AG09309 (cell line): ENCODE measurements at regions not wholly inside any gene's neighbourhood (a gene's known extent, or its start where the extent isn't known, plus 50 kb on each side); places are given as distances from the start of the nearest gene placed in this dataset.

Experiments
- DNase-seq: peaks from one replicate; pipeline ENCODE4 v3.0.0-alpha.2; 2010; ENCODE audit warnings: low read depth
- H3K4me3 ChIP-seq: 2 replicates; pipeline ENCODE4 v1.5.1; 2011; ENCODE audit warnings: mild to moderate bottlenecking, low read depth, low read length, moderate library complexity; ENCODE audit not compliant: control insufficient read depth
- TF ChIP-seq, protein P1 (sequence below): IDR thresholded peaks from 2 replicates; pipeline ENCODE4 v1.5.1; 2011; ENCODE audit warnings: mild to moderate bottlenecking, low read depth, low read length, inconsistent platforms; ENCODE audit not compliant: insufficient read depth, control insufficient read depth; ENCODE audit errors: missing control alignments

DNA sequence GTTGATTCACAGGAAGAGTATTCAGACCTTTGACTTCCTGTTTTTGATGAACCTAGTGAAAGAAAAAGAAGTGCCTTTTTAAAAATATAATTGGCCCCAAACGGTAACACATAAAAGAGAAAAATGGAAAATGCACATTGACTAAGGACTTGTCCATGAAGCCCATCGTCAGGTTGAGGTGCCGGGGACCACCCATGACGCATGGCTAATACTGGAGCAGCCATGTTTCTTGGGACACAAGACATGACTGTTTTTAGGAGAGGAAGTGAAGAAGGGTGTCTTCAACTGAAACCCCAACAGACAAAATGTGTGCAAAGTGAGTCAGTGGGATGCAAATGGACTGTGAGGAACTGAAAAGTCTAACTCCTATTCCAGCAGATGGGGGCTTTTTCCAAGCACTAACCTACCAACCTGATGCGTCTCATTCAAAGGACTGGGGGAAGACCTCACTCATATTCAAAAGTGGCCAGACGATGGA lies 459.4 kb downstream of the FOXO1 start:
- H3K4me3 ChIP-seq: no peak overlapping the region
- no peak for DNase-seq

DNA sequence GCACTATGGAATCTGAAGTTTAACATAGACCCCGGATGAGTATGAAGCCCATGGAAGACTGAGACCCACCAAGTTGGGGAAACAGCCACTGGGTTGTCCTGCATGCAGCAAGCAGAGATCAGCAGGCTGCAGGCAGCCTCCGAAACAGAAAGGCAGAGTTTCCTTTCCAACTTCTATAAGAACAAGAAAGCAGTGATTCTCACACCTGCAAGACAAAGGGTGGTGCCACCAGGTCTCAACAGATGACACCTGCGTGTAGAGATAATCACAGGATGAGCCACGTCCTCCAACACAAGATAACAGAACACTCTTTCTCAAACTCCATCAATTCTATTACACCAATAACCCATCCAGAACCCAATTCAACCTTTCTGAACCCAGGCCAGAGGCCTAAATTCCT lies 457.9 kb downstream of the FOXO1 start:
- DNase-seq: no peak
- TF ChIP-seq, protein P1, sequence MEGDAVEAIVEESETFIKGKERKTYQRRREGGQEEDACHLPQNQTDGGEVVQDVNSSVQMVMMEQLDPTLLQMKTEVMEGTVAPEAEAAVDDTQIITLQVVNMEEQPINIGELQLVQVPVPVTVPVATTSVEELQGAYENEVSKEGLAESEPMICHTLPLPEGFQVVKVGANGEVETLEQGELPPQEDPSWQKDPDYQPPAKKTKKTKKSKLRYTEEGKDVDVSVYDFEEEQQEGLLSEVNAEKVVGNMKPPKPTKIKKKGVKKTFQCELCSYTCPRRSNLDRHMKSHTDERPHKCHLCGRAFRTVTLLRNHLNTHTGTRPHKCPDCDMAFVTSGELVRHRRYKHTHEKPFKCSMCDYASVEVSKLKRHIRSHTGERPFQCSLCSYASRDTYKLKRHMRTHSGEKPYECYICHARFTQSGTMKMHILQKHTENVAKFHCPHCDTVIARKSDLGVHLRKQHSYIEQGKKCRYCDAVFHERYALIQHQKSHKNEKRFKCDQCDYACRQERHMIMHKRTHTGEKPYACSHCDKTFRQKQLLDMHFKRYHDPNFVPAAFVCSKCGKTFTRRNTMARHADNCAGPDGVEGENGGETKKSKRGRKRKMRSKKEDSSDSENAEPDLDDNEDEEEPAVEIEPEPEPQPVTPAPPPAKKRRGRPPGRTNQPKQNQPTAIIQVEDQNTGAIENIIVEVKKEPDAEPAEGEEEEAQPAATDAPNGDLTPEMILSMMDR: no peak

More for the DNA sequence above, 459.4 kb downstream of the FOXO1 start:
- TF ChIP-seq, protein P1: no peak

DNA sequence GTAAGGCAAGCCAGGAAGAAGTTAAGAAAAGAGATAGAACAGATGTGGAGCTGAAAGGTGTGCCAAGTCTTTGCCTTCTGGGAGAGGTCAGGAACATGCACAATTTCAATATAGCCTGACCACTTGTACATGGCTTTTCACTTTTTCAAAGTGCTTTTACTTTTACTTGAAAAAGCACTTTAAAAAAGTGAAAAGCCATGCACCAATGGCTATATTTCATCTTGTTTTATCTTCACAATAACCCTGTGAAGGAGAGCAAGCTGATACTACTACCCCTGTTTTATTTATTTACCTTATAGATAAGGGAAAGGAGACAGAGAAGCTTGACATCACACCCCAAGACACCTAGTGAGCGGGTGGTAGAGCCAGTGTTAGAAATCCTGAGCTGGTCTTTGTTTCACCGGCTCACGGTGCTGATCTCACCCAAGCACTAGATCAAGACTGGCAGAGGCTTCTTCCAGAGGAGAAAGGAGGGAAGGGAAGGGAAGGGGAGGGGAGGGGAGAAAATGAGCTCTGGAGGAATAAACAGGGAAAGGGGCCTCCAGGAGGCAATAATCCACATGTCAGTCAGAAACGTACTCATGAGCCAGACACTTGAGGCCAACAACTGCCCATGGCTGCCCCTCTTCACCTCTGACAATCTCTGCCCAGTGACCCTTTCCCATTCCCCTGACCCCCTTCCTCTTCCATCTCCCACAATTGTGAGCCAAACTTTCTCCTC lies 455.4 kb downstream of the FOXO1 start:
- no peak overlapping the region for H3K4me3 ChIP-seq
- TF ChIP-seq, protein P1: no peak
- DNase-seq: no peak

More for the DNA sequence above, 457.9 kb downstream of the FOXO1 start:
- no peak overlapping the region for H3K4me3 ChIP-seq

DNA sequence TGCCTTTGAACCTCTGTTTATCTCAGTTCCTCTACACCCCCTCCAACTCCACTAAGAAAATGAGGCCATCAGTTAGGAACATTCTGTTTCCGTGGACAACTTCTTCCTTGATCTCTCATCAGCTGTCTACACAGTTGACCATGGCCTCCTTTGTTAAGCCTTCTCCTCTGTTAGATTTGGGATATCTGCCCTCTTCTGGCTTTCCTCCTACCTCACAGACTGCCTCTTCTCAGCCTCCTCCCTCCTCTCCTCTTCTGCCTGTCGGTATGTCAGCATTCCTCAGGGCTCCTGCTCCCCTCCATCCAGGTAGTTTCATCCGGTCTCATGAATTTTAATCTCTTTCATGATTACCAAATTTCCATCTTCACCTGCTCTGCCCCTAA lies 454.9 kb downstream of the FOXO1 start:
- H3K4me3 ChIP-seq: no peak overlapping the region
- DNase-seq: no peak
- TF ChIP-seq, protein P1: no peak

DNA sequence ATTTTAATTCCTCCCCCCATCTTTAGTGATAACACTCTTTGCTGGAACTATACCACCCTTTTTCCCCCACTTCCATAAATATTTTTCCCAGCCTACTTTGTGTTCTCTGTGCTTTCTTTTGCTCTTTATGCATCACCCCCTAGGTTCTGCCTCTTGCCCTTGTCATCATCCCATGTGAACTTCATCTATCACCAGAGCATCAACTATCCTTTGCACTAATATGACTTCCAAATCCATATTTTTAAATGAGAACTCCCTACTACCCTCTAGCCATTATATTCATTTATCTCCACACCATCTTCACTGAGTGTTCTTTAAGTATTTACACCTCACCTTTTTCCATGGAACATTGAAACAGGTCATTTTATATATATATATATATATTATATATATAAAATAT lies 452.7 kb downstream of the FOXO1 start:
- no peak overlapping the region for H3K4me3 ChIP-seq
- TF ChIP-seq, protein P1: no peak
- no peak for DNase-seq

DNA sequence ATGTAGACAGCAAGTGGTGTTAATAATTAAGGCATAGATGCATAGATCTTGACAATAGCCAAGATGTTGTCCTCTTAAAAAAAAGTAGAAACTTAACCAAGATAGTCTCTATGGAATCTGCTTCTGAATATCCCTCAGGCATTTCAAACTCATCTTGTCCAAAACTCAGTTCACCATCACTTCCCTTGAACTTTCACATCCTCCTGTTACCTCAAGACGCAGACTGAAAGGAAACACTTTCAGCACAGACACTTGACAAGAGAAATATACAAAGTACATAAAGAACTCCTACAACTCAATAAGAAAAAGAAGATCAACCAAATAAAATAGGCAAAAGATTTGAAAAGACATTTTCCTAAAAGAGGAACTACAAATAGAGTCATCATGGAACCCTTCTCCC lies 451.1 kb downstream of the FOXO1 start:
- TF ChIP-seq, protein P1: no peak

More for the DNA sequence above, 451.1 kb downstream of the FOXO1 start:
- DNase-seq: no peak
- no peak overlapping the region for H3K4me3 ChIP-seq
